Thyroid gland (tissue), 4 donors: ENCODE measurements at regions not wholly inside any gene's neighbourhood (a gene's known extent, or its start where the extent isn't known, plus 50 kb on each side); places are given as distances from the start of the nearest gene placed in this dataset.

Experiments used
- DNase-seq, 2 donors: peaks; one replicate each; pipeline ENCODE4 v3.0.0-alpha.2; 2019
- H3K27ac ChIP-seq, 3 donors: fragments of 200-600 bp; sonication (generic); 1 replicate in 2 of 3; 2 replicates in 1 of 3; pipeline ENCODE4 v1.5.1; 2016 to 2019; ENCODE audit warnings: mild to moderate bottlenecking in 1 of 3, moderate library complexity in 1 of 3
- H3K27me3 ChIP-seq: fragments of 200-600 bp; sonication (generic); one replicate; pipeline ENCODE4 v1.5.1; 2019
- H3K36me3 ChIP-seq, 2 donors: fragments of 200-600 bp; sonication (generic); one replicate each; pipeline ENCODE4 v1.5.1; 2016 to 2019
- H3K4me1 ChIP-seq, 2 donors: fragments of 200-600 bp; sonication (generic); one replicate each; pipeline ENCODE4 v1.5.1; 2017 to 2019
- H3K4me3 ChIP-seq, 3 donors: fragments of 200-600 bp; sonication (generic); replicated peaks in 1 of 3; 1 replicate in 2 of 3; 2 replicates in 1 of 3; pipeline ENCODE4 v1.5.1; 2016; ENCODE audit warnings: mild to moderate bottlenecking in 1 of 3
- H3K9me3 ChIP-seq: fragments of 200-600 bp; sonication (generic); one replicate; pipeline ENCODE4 v1.5.1; 2017
- POLR2A ChIP-seq, 2 donors: fragments of 450-650 bp; IDR thresholded peaks; one replicate each; pipeline ENCODE4 v1.6.1; 2017; ENCODE audit warnings: antibody characterized with exemption in 2 of 2, mild to moderate bottlenecking in 2 of 2, moderate library complexity in 1 of 2
- WGBS, 2 donors: methylation state at CpG; one replicate each; pipeline ENCODE4 v1.1.5; 2017; 5-methylcytosine and 5-hydroxymethylcytosine counted together
- intact Hi-C: fragments of 100-400 bp; cut with DNase I; formaldehyde crosslinking; loops from one replicate; pipeline ENCODE4 v1.15.1; 2023
- TF ChIP-seq, protein P1 (sequence below), 6 experiments: fragments of 200-600 bp in 3 of 6; fragments of 450-650 bp in 3 of 6; sonication (generic) in 3 of 6; IDR thresholded peaks; one replicate each; pipeline ENCODE4 v1.5.1; 2016 to 2019; ENCODE audit warnings: antibody characterized with exemption in 6 of 6, mild to moderate bottlenecking in 2 of 6, inconsistent platforms in 1 of 6, moderate library complexity in 1 of 6

DNA sequence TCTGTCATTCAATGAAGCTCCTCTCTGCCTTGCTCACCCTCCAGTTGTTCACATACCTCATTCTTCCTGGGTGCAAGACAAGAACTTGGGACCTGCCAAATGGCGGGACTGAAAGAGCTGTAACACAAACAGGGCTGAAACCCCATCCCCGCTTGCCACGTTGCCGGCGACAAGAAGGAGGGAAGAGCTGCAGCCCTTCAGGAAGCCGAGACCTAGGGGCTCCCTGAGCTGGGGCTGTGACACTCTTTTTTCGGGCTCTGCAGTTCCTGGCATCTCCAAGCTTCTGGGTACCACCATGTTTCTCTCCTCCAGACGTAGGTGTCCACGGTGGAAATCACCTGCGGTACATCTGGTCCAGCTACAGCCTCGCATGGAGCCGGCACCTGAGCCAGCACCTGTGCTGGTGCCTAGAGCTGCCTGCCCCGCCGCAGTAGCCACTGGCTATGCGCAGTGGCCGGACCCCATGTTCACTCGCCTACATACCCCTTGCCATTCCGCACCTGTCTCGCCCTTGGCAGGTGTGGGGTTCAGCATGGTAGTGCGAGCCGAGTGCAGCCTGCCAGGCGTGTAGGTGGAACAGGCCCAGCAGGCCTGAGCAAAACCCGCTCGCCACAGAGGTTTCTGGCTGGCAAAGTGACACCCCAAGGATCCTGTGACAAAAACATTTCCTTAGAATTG, 367.0 kb upstream of the NEGR1 start:
- intact Hi-C loops = no loop called here
- TF ChIP-seq, protein P1, sequence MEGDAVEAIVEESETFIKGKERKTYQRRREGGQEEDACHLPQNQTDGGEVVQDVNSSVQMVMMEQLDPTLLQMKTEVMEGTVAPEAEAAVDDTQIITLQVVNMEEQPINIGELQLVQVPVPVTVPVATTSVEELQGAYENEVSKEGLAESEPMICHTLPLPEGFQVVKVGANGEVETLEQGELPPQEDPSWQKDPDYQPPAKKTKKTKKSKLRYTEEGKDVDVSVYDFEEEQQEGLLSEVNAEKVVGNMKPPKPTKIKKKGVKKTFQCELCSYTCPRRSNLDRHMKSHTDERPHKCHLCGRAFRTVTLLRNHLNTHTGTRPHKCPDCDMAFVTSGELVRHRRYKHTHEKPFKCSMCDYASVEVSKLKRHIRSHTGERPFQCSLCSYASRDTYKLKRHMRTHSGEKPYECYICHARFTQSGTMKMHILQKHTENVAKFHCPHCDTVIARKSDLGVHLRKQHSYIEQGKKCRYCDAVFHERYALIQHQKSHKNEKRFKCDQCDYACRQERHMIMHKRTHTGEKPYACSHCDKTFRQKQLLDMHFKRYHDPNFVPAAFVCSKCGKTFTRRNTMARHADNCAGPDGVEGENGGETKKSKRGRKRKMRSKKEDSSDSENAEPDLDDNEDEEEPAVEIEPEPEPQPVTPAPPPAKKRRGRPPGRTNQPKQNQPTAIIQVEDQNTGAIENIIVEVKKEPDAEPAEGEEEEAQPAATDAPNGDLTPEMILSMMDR (IDR thresholded peaks at IDR 0.05) = no peak
- no peak for TF ChIP-seq POLR2A (IDR thresholded peaks at IDR 0.05)
- Histone ChIP-seq H3K36me3 (no peaks in the 10 kb centered on the region), H3K27me3 (no peaks in the 10 kb centered on the region), H3K4me1 (no peaks in the 10 kb centered on the region), H3K4me3 (no peak overlapping the region), H3K9me3 (no peaks in the 10 kb centered on the region), H3K27ac (no peak overlapping the region)
- DNase-seq = no peak
- 93 to 95% methylated on average over 24 of the region's 24 CpGs for WGBS, 2 donors

DNA sequence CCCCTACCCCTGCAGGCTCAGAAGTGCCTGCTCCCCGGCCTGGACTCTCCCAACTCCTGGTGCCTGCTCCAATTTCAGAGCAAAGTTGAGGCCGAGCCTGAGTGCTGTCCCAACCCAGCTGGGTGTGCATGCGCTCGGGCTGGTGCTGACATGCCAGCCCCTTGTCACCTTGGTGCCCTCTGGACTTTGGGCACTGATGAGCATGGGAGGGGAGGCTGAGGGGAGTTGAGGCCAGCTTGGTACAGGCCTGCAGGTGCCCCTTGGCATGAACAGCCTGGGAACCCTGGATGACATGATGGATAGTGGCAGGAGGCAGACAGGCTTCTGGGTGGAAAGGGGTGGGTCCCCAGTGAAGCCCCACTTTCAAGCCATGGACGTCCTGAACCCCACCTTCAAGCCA, 366.1 kb upstream of the NEGR1 start:
- no peaks in the 10 kb centered on the region for H3K27me3 ChIP-seq
- intact Hi-C loops = no loop called here
- no peaks in the 10 kb centered on the region for H3K9me3 ChIP-seq
- DNase-seq = no peak
- no peaks in the 10 kb centered on the region for H3K36me3 ChIP-seq
- H3K4me1 ChIP-seq = no peaks in the 10 kb centered on the region
- H3K4me3 ChIP-seq = no peak overlapping the region
- 64 to 71% methylated on average over 4 to 5 of the region's 5 CpGs for WGBS, 2 donors
- no peak overlapping the region for H3K27ac ChIP-seq
- TF ChIP-seq, protein P1 (IDR thresholded peaks at IDR 0.05) = no peak
- TF ChIP-seq POLR2A (IDR thresholded peaks at IDR 0.05) = no peak

DNA sequence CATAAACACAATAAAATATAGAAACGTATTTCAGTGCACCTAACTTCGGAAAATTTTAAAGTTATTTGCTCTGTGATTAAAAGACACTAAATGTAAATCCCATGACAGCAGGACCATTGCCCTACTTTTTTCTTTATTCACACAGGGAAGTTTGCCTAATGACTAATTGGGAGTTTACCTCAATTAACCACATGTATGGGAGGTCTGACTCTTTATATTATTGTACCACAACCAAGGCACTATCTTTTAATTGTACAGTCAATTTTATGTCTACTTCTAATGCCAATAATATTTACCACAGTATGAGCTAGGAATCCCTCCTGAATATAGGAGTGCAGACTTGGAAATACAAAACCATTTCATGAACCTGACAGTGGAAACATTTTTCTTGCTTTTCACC, 360.8 kb upstream of the NEGR1 start:
- no peaks in the 10 kb centered on the region for H3K27me3 ChIP-seq
- H3K27ac ChIP-seq = no peak overlapping the region
- no peaks in the 10 kb centered on the region for H3K9me3 ChIP-seq
- no peak for DNase-seq
- WGBS, 2 donors = 87 to 91% methylated on average over 2 of the region's 2 CpGs
- H3K4me1 ChIP-seq = no peaks in the 10 kb centered on the region
- no peak for TF ChIP-seq POLR2A (IDR thresholded peaks at IDR 0.05)
- TF ChIP-seq, protein P1 (IDR thresholded peaks at IDR 0.05) = no peak
- no peak overlapping the region for H3K4me3 ChIP-seq
- intact Hi-C loops = no loop called here
- H3K36me3 ChIP-seq = no peaks in the 10 kb centered on the region

DNA sequence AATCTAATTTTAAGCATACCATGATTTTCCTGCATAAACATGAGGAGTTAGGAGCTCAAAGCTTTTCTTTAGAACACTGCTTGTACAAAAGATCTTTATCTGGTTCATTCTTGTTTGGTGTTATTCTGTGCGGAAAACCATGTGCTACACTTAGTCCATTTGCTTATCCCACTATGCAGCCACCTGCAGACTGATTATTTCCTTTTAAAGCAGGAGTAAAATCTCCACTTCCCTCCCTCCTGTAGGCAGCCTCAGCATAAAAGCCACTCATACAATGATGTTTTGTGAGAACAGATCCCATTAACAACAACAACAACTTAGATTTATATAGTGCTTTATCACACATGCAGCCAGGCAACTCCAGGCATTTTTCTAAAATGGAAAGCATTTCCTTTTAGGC, 355.3 kb upstream of the NEGR1 start:
- H3K27ac ChIP-seq = no peak overlapping the region
- TF ChIP-seq POLR2A (IDR thresholded peaks at IDR 0.05) = no peak
- TF ChIP-seq, protein P1 (IDR thresholded peaks at IDR 0.05) = no peak
- no peaks in the 10 kb centered on the region for H3K36me3 ChIP-seq
- no peaks in the 10 kb centered on the region for H3K9me3 ChIP-seq
- no peaks in the 10 kb centered on the region for H3K4me1 ChIP-seq
- 59 to 65% methylated on average over 1 of the region's 1 CpG for WGBS, 2 donors
- H3K27me3 ChIP-seq = no peaks in the 10 kb centered on the region
- intact Hi-C loops = no loop called here
- DNase-seq = no peak
- no peak overlapping the region for H3K4me3 ChIP-seq

DNA sequence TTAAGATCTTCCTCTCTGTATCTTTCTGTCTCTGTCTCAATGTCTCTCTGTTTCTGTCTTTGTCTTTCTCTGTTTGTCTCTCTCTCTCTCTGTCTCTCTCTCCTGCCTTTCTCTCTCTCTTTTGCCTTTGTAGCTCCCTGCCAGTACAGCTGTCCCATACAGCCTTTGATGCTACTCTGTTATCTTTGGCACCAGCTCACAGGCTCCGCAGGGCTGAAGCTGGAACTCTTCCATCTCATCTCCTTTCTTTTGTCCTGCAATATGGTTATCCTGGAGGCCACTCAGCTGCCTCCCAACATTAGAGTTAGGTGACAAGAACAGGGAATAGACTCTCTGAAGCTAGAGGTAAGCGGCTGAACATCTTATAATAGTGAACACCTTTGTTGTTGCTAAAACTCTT, 354.3 kb upstream of the NEGR1 start:
- no peaks in the 10 kb centered on the region for H3K9me3 ChIP-seq
- intact Hi-C loops = no loop called here
- H3K27ac ChIP-seq = no peak overlapping the region
- H3K4me1 ChIP-seq = no peaks in the 10 kb centered on the region
- no peaks in the 10 kb centered on the region for H3K36me3 ChIP-seq
- TF ChIP-seq POLR2A (IDR thresholded peaks at IDR 0.05) = no peak
- TF ChIP-seq, protein P1 (IDR thresholded peaks at IDR 0.05) = no peak
- no peak overlapping the region for H3K4me3 ChIP-seq
- DNase-seq = no peak
- 73 to 78% methylated on average over 2 of the region's 2 CpGs for WGBS, 2 donors
- H3K27me3 ChIP-seq = no peaks in the 10 kb centered on the region
